Trophoblast cell (in vitro differentiated cells and primary cell): ENCODE measurements at regions not wholly inside any gene's neighbourhood (a gene's known extent, or its start where the extent isn't known, plus 50 kb on each side); places are given as distances from the start of the nearest gene placed in this dataset.

Experiments used
- DNase-seq, 2 donors: peaks; one replicate each; pipeline ENCODE4 v3.0.0-alpha.2; 2016
- H2AFZ ChIP-seq: 2 replicates; pipeline ENCODE4 v1.6.1; 2013; ENCODE audit warnings: low read length, moderate library complexity, mild to moderate bottlenecking; ENCODE audit not compliant: insufficient read depth, poor library complexity
- H2AK5ac ChIP-seq: 2 replicates; pipeline ENCODE4 v1.6.1; 2013; ENCODE audit warnings: mild to moderate bottlenecking, low read length
- H2BK120ac ChIP-seq: 2 replicates; pipeline ENCODE4 v1.6.1; 2013; ENCODE audit warnings: low read length, mild to moderate bottlenecking, moderate library complexity; ENCODE audit not compliant: insufficient read depth, poor library complexity
- H2BK12ac ChIP-seq: 2 replicates; pipeline ENCODE4 v1.6.1; 2013; ENCODE audit warnings: mild to moderate bottlenecking, low read length, moderate library complexity
- H2BK5ac ChIP-seq: 2 replicates; pipeline ENCODE4 v1.6.1; 2013; ENCODE audit warnings: low read length, low read depth, moderate library complexity, mild to moderate bottlenecking; ENCODE audit not compliant: poor library complexity
- H3K14ac ChIP-seq: 2 replicates; pipeline ENCODE4 v1.6.1; 2013; ENCODE audit warnings: mild to moderate bottlenecking, low read length
- H3K18ac ChIP-seq: 2 replicates; pipeline ENCODE4 v1.6.1; 2013; ENCODE audit warnings: mild to moderate bottlenecking, low read length
- H3K23ac ChIP-seq: 2 replicates; pipeline ENCODE4 v1.6.1; 2013; ENCODE audit warnings: low read length
- H3K27ac ChIP-seq: 2 replicates; pipeline ENCODE4 v1.5.1; 2013; ENCODE audit warnings: low read depth, mild to moderate bottlenecking, inconsistent platforms, low read length, moderate library complexity
- H3K27me3 ChIP-seq: 2 replicates; pipeline ENCODE4 v1.6.1; 2013; ENCODE audit warnings: inconsistent platforms, mild to moderate bottlenecking, low read length, moderate library complexity; ENCODE audit not compliant: insufficient read depth
- H3K36me3 ChIP-seq, 2 experiments: 1 replicate in 1 of 2; 2 replicates in 1 of 2; pipeline ENCODE4 v1.6.1; 2013; ENCODE audit warnings: low read length in 2 of 2, mild to moderate bottlenecking in 2 of 2, moderate library complexity in 1 of 2; ENCODE audit not compliant: insufficient read depth in 2 of 2, control insufficient read depth in 1 of 2
- H3K4ac ChIP-seq: 2 replicates; pipeline ENCODE4 v1.6.1; 2013; ENCODE audit warnings: low read depth, mild to moderate bottlenecking, low read length, moderate library complexity
- H3K4me1 ChIP-seq, 2 experiments: 1 replicate in 1 of 2; 2 replicates in 1 of 2; pipeline ENCODE4 v1.6.1; 2013; ENCODE audit warnings: low read length in 2 of 2, mild to moderate bottlenecking in 2 of 2, moderate library complexity in 1 of 2; ENCODE audit not compliant: insufficient read depth in 2 of 2, control insufficient read depth in 1 of 2
- H3K4me2 ChIP-seq: 2 replicates; pipeline ENCODE4 v1.6.1; 2013; ENCODE audit warnings: inconsistent platforms, mild to moderate bottlenecking, low read length, moderate library complexity
- H3K4me3 ChIP-seq: 2 replicates; pipeline ENCODE4 v1.5.1; 2013; ENCODE audit warnings: mild to moderate bottlenecking, low read depth, low read length, inconsistent platforms
- H3K79me1 ChIP-seq: one replicate; pipeline ENCODE4 v1.6.1; 2013; ENCODE audit warnings: low read length
- H3K79me2 ChIP-seq: 2 replicates; pipeline ENCODE4 v1.6.1; 2013; ENCODE audit warnings: low read length, mild to moderate bottlenecking; ENCODE audit not compliant: control insufficient read depth, insufficient read depth, poor library complexity
- H3K9ac ChIP-seq: 2 replicates; pipeline ENCODE4 v1.6.1; 2013; ENCODE audit warnings: mild to moderate bottlenecking, low read length
- H3K9me3 ChIP-seq: 2 replicates; pipeline ENCODE4 v1.6.1; 2013; ENCODE audit warnings: low read depth, mild to moderate bottlenecking, control low read depth, inconsistent platforms, low read length; ENCODE audit not compliant: insufficient read depth
- H4K12ac ChIP-seq: 2 replicates; pipeline ENCODE4 v1.6.1; 2013; ENCODE audit warnings: low read depth, mild to moderate bottlenecking, low read length, moderate library complexity
- H4K8ac ChIP-seq: 2 replicates; pipeline ENCODE4 v1.6.1; 2013; ENCODE audit warnings: low read depth, mild to moderate bottlenecking, low read length, moderate library complexity
- H4K91ac ChIP-seq: one replicate; pipeline ENCODE4 v1.6.1; 2013; ENCODE audit warnings: low read depth, mild to moderate bottlenecking, low read length, moderate library complexity
- WGBS: extraction: QIAGEN DNeasy Blood & Tissue Kit; methylation state at CpG from one replicate; pipeline ENCODE4 v1.1.7; 2013; ENCODE audit warnings: missing lambda C conversion rate; ENCODE audit not compliant: insufficient read length, insufficient coverage; ENCODE audit errors: extremely low coverage; 5-methylcytosine and 5-hydroxymethylcytosine counted together

DNA sequence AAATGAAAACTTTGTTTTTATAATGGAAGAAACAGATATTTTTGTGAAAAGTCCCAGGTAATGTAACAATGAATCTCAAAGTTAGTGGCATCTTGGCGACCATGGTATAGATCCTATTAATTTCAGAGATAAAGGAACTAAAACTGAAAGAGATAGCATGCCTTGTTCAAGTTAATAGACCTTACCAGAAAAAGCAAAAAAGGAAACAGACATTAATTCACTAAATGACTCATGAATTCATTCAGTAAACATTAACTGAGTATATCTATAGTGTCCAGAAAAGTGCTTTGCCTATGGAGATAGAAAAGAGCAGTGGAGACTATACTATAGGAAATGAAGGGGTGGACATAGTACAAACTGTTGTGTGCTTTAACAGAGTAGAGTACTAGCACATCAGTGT is 763.3 kb downstream of the TRIB2 start:
- no peaks in the 10 kb centered on the region for H3K27me3 ChIP-seq
- no peaks in the 10 kb centered on the region for H3K79me1 ChIP-seq
- H3K4me1 ChIP-seq: no peaks in the 10 kb centered on the region
- H3K36me3 ChIP-seq: no peaks in the 10 kb centered on the region
- H3K9ac ChIP-seq: no peak overlapping the region
- H3K14ac ChIP-seq: no peak overlapping the region
- H3K27ac ChIP-seq: no peak overlapping the region
- no peak overlapping the region for H3K23ac ChIP-seq
- H3K9me3 ChIP-seq: no peaks in the 10 kb centered on the region
- no peak overlapping the region for H4K8ac ChIP-seq
- no peak overlapping the region for H3K18ac ChIP-seq
- no peak overlapping the region for H4K12ac ChIP-seq
- no CpG with 5 or more reads among the region's 1 CpG for WGBS
- no peak overlapping the region for H2BK5ac ChIP-seq
- H3K4me3 ChIP-seq: no peak overlapping the region
- no peak overlapping the region for H2AFZ ChIP-seq
- no peak overlapping the region for H4K91ac ChIP-seq
- no peak overlapping the region for H3K4ac ChIP-seq
- DNase-seq: no peak
- H2BK120ac ChIP-seq: no peak overlapping the region
- no peak overlapping the region for H2BK12ac ChIP-seq
- H2AK5ac ChIP-seq: no peak overlapping the region
- no peaks in the 10 kb centered on the region for H3K79me2 ChIP-seq
- H3K4me2 ChIP-seq: no peak overlapping the region

DNA sequence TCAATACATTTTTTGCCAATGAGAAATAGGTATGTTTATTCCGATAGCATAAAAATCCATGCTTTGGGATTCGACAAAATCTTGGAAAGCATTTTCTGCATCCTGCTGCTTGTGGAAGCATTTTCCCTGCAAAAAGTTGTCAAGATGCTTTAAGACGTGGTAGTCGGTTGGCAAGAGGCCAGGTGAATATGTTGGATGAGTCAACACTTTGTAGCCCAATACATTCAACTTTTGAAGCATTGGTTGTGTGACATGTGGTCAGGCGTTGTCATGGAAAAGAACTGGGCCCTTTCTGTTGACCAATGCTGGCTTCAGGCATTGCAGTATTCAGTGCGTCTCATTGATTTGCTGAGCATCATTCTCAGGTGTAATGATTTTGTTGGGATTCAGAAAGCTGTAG is 764.5 kb downstream of the TRIB2 start:
- Histone ChIP-seq H3K18ac (no peak overlapping the region), H3K27ac (no peak overlapping the region), H4K91ac (no peak overlapping the region), H4K8ac (no peak overlapping the region), H3K4me2 (no peak overlapping the region), H3K23ac (no peak overlapping the region), H2BK12ac (no peak overlapping the region), H3K36me3 (no peaks in the 10 kb centered on the region), H2BK5ac (no peak overlapping the region), H4K12ac (no peak overlapping the region), H3K4ac (no peak overlapping the region), H2AK5ac (no peak overlapping the region), H3K14ac (no peak overlapping the region), H3K4me3 (no peak overlapping the region), H2BK120ac (no peak overlapping the region), H3K79me1 (no peaks in the 10 kb centered on the region), H3K9ac (peak overlapping the region; percentile 33), H3K9me3 (no peaks in the 10 kb centered on the region), H2AFZ (no peak overlapping the region), H3K27me3 (no peaks in the 10 kb centered on the region), H3K79me2 (no peaks in the 10 kb centered on the region), H3K4me1 (no peaks in the 10 kb centered on the region)
- WGBS: no CpG with 5 or more reads among the region's 6 CpGs
- peak in 1 of 2 donors; percentile 17 for DNase-seq

DNA sequence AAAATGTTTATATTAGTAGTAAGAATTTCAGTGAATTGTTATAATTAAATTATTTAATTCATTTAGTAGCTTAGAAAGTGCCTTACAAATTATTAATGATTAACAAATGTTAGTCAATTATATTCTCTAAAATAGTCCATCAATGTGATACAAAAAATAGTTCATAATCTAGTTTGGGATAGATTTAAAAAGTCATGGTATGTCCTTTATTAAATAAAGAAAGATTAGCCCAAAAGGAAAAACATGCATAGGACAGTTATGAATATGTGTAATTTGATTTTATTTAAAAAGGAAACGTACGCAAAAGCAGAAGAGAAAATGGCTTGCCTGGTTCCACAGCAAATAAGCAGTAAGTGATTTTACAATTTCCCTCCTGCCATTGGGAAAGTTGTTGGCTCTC is 768.5 kb downstream of the TRIB2 start:
- Histone ChIP-seq H3K79me1 (no peaks in the 10 kb centered on the region), H3K9me3 (no peaks in the 10 kb centered on the region), H2AFZ (no peak overlapping the region), H3K9ac (no peak overlapping the region), H2BK5ac (no peak overlapping the region), H3K4me1 (no peaks in the 10 kb centered on the region), H3K18ac (no peak overlapping the region), H3K27ac (no peak overlapping the region), H3K79me2 (no peaks in the 10 kb centered on the region), H4K12ac (no peak overlapping the region), H3K4ac (no peak overlapping the region), H3K36me3 (no peaks in the 10 kb centered on the region), H2BK12ac (no peak overlapping the region), H4K91ac (no peak overlapping the region), H3K14ac (no peak overlapping the region), H3K4me3 (no peak overlapping the region), H3K27me3 (no peaks in the 10 kb centered on the region), H3K4me2 (no peak overlapping the region), H4K8ac (no peak overlapping the region), H3K23ac (no peak overlapping the region), H2BK120ac (no peak overlapping the region), H2AK5ac (no peak overlapping the region)
- WGBS: no CpG with 5 or more reads among the region's 2 CpGs
- no peak for DNase-seq

DNA sequence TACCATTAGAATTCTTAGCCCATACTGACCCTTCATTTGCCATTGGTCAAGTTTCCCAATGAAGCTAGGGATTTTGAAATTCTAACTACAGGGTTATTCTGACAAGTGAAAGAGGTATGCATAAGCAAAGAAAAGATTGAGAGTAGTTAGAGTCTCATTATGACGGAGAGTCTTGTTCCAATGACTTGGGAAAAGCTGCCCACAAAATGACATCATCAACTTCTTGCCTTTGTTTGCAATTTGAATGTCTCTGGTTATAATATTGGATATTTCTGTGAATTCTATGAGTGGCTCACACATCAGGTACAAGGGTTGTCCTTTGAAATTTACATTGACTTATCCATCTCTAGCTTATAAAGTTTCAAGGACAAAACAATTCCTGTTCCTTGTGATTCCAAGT is 772.2 kb downstream of the TRIB2 start:
- Histone ChIP-seq H3K36me3 (no peaks in the 10 kb centered on the region), H2BK5ac (no peak overlapping the region), H3K4me2 (no peak overlapping the region), H3K23ac (no peak overlapping the region), H2AFZ (no peak overlapping the region), H2BK120ac (no peak overlapping the region), H2AK5ac (no peak overlapping the region), H4K91ac (no peak overlapping the region), H3K4ac (no peak overlapping the region), H3K79me2 (no peaks in the 10 kb centered on the region), H3K9me3 (no peaks in the 10 kb centered on the region), H3K79me1 (no peaks in the 10 kb centered on the region), H3K18ac (no peak overlapping the region), H3K4me1 (no peaks in the 10 kb centered on the region), H3K27ac (no peak overlapping the region), H3K27me3 (no peaks in the 10 kb centered on the region), H3K9ac (no peak overlapping the region), H3K14ac (no peak overlapping the region), H2BK12ac (no peak overlapping the region), H4K8ac (no peak overlapping the region), H4K12ac (no peak overlapping the region), H3K4me3 (no peak overlapping the region)
- WGBS: no CpG with 5 or more reads among the region's 1 CpG
- peak; percentile 2 to 36 for DNase-seq
